WI38 (cell line): ENCODE measurements at regions not wholly inside any gene's neighbourhood (a gene's known extent, or its start where the extent isn't known, plus 50 kb on each side); places are given as distances from the start of the nearest gene placed in this dataset.

Experiments used
- H3K4me3 ChIP-seq: 2 replicates; pipeline ENCODE4 v1.5.1; 2011; ENCODE audit warnings: low read depth, mild to moderate bottlenecking, control low read depth, low read length
- CTCF ChIP-seq: IDR thresholded peaks from 2 replicates; pipeline ENCODE4 v1.5.1; 2012; ENCODE audit warnings: low read depth, mild to moderate bottlenecking, control low read depth, low read length

GRCh38 chr1:213552045-213552444 is 435.7 kb upstream of the PROX1 start:
- TF ChIP-seq CTCF: no peak
- no peak overlapping the region for H3K4me3 ChIP-seq

GRCh38 chr1:213560226-213560625 is 427.5 kb upstream of the PROX1 start:
- no peak for TF ChIP-seq CTCF

GRCh38 chr1:213561870-213562269 is 425.9 kb upstream of the PROX1 start:
- no peak overlapping the region for H3K4me3 ChIP-seq
- TF ChIP-seq CTCF: no peak

More at GRCh38 chr1:213560226-213560625, 427.5 kb upstream of the PROX1 start:
- H3K4me3 ChIP-seq: no peak overlapping the region

- TF ChIP-seq CTCF: no peak
- no peak overlapping the region for H3K4me3 ChIP-seq
These were observed 423.5 kb upstream of the PROX1 start for GRCh38 chr1:213564215-213564659.

GRCh38 chr1:213568929-213569815 is 418.6 kb upstream of the PROX1 start:
- no peak for TF ChIP-seq CTCF
- no peak overlapping the region for H3K4me3 ChIP-seq

GRCh38 chr1:213569816-213570150 is 418.0 kb upstream of the PROX1 start:
- H3K4me3 ChIP-seq: no peak overlapping the region
- no peak for TF ChIP-seq CTCF

GRCh38 chr1:213570487-213570886 is 417.3 kb upstream of the PROX1 start:
- TF ChIP-seq CTCF: no peak
- no peak overlapping the region for H3K4me3 ChIP-seq
